HL-60 (cell line): ENCODE measurements at regions not wholly inside any gene's neighbourhood (a gene's known extent, or its start where the extent isn't known, plus 50 kb on each side); places are given as distances from the start of the nearest gene placed in this dataset.

ENCODE experiments used
- DNase-seq, 2 experiments: peaks; one replicate each; pipeline ENCODE4 v3.0.0-alpha.2; 2010 to 2020; ENCODE audit warnings: low read depth in 1 of 2, low spot score in 1 of 2
- H3K27ac ChIP-seq: fragments of 250-450 bp; sonication (Bioruptor Pico); replicated peaks from 2 replicates; pipeline ENCODE4 v1.5.1; 2020; ENCODE audit warnings: mild to moderate bottlenecking, moderate library complexity
- H3K27me3 ChIP-seq: fragments of 250-450 bp; sonication (Bioruptor Pico); 2 replicates; pipeline ENCODE4 v1.5.1; 2021; ENCODE audit warnings: mild to moderate bottlenecking, moderate library complexity; ENCODE audit not compliant: insufficient read depth, poor library complexity, severe bottlenecking
- H3K4me3 ChIP-seq: replicated peaks from 2 replicates; pipeline ENCODE4 v1.5.1; 2011; ENCODE audit warnings: mild to moderate bottlenecking, control low read depth, low read length; ENCODE audit not compliant: insufficient read depth
- GABPA ChIP-seq: IDR thresholded peaks from 2 replicates; pipeline ENCODE4 v1.6.1; 2012; ENCODE audit warnings: low read depth
- POLR2AphosphoS5 ChIP-seq: IDR thresholded peaks from 2 replicates; pipeline ENCODE4 v1.6.1; 2012; ENCODE audit warnings: low read depth
- SPI1 ChIP-seq: IDR thresholded peaks from 2 replicates; pipeline ENCODE4 v1.6.1; 2012; ENCODE audit warnings: low read depth, mild to moderate bottlenecking, borderline replicate concordance
- TF ChIP-seq, protein P1 (sequence below): IDR thresholded peaks from one replicate; pipeline ENCODE4 v1.5.1; 2011; ENCODE audit warnings: low read length, control low read depth, inconsistent platforms; ENCODE audit not compliant: insufficient read depth
- TF ChIP-seq, protein P2 (sequence below): IDR thresholded peaks from 2 replicates; pipeline ENCODE4 v1.6.1; 2012; ENCODE audit warnings: low read depth; ENCODE audit not compliant: insufficient replicate concordance

DNA sequence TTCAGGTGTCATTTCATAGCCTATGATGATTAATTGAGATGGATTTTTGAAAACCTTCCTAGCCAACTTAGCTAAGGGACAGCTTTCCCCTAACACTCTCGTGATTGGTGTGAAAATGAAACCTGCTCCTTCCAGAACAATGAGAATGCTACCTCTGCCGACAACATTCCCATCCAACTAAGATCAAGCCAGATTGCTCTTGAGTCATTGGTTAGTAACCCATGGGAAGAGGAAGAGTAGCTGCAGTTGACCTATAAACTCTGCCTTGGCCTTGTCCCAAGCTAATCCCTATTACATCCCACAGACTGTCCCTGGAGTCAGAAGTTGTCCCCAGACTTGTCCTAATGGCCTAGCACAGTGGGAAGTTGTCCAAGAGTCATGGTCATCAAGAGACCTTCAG lies 80.5 kb upstream of the SVIL start:
- Histone ChIP-seq H3K27ac (no peak overlapping the region), H3K27me3 (no peaks in the 10 kb centered on the region), H3K4me3 (no peak overlapping the region)
- TF ChIP-seq GABPA, result no peak
- TF ChIP-seq, protein P1, sequence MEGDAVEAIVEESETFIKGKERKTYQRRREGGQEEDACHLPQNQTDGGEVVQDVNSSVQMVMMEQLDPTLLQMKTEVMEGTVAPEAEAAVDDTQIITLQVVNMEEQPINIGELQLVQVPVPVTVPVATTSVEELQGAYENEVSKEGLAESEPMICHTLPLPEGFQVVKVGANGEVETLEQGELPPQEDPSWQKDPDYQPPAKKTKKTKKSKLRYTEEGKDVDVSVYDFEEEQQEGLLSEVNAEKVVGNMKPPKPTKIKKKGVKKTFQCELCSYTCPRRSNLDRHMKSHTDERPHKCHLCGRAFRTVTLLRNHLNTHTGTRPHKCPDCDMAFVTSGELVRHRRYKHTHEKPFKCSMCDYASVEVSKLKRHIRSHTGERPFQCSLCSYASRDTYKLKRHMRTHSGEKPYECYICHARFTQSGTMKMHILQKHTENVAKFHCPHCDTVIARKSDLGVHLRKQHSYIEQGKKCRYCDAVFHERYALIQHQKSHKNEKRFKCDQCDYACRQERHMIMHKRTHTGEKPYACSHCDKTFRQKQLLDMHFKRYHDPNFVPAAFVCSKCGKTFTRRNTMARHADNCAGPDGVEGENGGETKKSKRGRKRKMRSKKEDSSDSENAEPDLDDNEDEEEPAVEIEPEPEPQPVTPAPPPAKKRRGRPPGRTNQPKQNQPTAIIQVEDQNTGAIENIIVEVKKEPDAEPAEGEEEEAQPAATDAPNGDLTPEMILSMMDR, result no peak
- TF ChIP-seq SPI1, result no peak
- no peak for TF ChIP-seq POLR2AphosphoS5
- TF ChIP-seq, protein P2, sequence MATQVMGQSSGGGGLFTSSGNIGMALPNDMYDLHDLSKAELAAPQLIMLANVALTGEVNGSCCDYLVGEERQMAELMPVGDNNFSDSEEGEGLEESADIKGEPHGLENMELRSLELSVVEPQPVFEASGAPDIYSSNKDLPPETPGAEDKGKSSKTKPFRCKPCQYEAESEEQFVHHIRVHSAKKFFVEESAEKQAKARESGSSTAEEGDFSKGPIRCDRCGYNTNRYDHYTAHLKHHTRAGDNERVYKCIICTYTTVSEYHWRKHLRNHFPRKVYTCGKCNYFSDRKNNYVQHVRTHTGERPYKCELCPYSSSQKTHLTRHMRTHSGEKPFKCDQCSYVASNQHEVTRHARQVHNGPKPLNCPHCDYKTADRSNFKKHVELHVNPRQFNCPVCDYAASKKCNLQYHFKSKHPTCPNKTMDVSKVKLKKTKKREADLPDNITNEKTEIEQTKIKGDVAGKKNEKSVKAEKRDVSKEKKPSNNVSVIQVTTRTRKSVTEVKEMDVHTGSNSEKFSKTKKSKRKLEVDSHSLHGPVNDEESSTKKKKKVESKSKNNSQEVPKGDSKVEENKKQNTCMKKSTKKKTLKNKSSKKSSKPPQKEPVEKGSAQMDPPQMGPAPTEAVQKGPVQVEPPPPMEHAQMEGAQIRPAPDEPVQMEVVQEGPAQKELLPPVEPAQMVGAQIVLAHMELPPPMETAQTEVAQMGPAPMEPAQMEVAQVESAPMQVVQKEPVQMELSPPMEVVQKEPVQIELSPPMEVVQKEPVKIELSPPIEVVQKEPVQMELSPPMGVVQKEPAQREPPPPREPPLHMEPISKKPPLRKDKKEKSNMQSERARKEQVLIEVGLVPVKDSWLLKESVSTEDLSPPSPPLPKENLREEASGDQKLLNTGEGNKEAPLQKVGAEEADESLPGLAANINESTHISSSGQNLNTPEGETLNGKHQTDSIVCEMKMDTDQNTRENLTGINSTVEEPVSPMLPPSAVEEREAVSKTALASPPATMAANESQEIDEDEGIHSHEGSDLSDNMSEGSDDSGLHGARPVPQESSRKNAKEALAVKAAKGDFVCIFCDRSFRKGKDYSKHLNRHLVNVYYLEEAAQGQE, result no peak
- no peak for DNase-seq

DNA sequence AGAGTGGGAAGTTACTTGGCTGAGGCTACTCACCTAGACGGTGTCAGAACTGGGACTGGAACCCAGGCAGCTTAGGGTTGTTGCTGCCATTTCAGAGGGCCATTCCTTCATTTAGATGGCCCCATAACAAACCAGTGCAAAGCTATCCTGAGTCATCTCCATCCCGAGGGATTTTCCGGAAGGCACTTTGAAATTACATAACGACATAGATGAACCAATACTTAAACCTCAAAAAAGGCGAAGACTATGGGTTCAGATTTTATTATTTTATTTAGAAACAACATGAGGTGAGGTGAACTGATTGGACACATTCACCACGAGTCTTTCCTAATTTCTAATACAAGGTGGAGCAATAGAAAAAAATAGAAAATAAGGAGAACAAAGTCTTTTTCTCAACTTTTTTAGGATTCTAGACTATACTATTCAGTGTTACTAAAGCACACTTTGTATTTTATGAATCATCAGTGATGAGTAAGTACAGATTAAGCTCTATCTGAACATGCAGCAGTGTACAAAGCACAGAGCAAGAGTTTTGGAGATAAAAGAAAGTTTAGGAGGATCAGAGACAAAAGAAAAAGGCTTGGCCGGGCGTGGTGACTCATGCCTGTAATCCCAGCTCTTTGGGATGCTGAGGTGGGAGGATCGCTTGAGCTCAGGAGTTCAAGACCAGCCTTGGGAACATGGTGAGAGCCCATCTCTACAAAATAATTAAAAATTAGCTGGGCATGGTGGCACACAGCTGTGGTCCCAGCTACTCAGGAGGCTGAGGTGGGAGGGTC lies 79.5 kb upstream of the SVIL start:
- DNase-seq, result no peak
- TF ChIP-seq POLR2AphosphoS5, result no peak
- no peak for TF ChIP-seq GABPA
- TF ChIP-seq, protein P2, result no peak
- TF ChIP-seq SPI1, result no peak
- TF ChIP-seq, protein P1, result no peak
- no peak overlapping the region for H3K27ac ChIP-seq
- H3K4me3 ChIP-seq, result no peak overlapping the region
- no peaks in the 10 kb centered on the region for H3K27me3 ChIP-seq

DNA sequence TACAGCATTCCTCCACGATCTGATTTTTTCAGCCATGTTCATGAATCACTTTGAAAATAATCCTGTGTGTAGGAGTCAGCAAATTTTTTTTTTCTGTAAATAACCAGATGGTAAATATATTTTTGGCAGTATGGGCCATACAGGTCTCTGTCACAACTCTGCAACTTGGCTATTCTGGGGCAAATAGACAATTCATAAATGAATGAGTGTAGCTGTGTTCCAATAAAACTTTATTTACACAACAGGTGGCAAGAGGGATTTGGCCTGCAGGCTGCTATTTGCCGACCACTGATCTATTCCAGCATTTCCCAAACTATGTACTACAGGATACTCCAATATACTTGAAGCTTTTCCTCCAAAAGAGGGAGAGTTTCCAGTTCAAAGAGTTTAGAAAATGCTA lies 78.7 kb upstream of the SVIL start:
- H3K4me3 ChIP-seq, result no peak overlapping the region
- no peak for DNase-seq
- H3K27me3 ChIP-seq, result no peaks in the 10 kb centered on the region
- TF ChIP-seq, protein P1, result no peak
- TF ChIP-seq, protein P2, result no peak
- TF ChIP-seq SPI1 (no peak), POLR2AphosphoS5 (no peak), GABPA (no peak)
- no peak overlapping the region for H3K27ac ChIP-seq
